Gastroesophageal sphincter (tissue), 3 donors: ENCODE measurements at regions not wholly inside any gene's neighbourhood (a gene's known extent, or its start where the extent isn't known, plus 50 kb on each side); places are given as distances from the start of the nearest gene placed in this dataset.

Experiments used
- CTCF ChIP-seq, 4 experiments: fragments of 200-600 bp in 2 of 4; fragments of 450-650 bp in 2 of 4; sonication (generic) in 1 of 4; IDR thresholded peaks; one replicate each; pipeline ENCODE4 v1.5.1; 2017 to 2019; ENCODE audit warnings: antibody characterized with exemption in 4 of 4, mild to moderate bottlenecking in 2 of 4, moderate library complexity in 2 of 4
- EP300 ChIP-seq: sonication (generic); formaldehyde crosslinking; IDR thresholded peaks from one replicate; pipeline ENCODE4 v1.6.1; 2017; ENCODE audit warnings: antibody characterized with exemption, mild to moderate bottlenecking
- POLR2AphosphoS5 ChIP-seq: sonication (generic); formaldehyde crosslinking; IDR thresholded peaks from one replicate; pipeline ENCODE4 v1.6.1; 2017; ENCODE audit warnings: antibody characterized with exemption

GRCh38 chr10:8489823-8490222 lies 435.3 kb downstream of the GATA3 start:
- no peak for TF ChIP-seq CTCF (IDR thresholded peaks at IDR 0.05)
- TF ChIP-seq POLR2AphosphoS5 = no peak
- TF ChIP-seq EP300 = no peak
